GM20000 (cell line): ENCODE measurements at regions not wholly inside any gene's neighbourhood (a gene's known extent, or its start where the extent isn't known, plus 50 kb on each side); places are given as distances from the start of the nearest gene placed in this dataset.

Experiments
- DNase-seq: peaks from one replicate; pipeline ENCODE4 v3.0.0; 2012; ENCODE audit warnings: low spot score
- TF ChIP-seq, protein P1 (sequence below): IDR thresholded peaks from 2 replicates; pipeline ENCODE4 v1.5.1; 2012; ENCODE audit warnings: mild to moderate bottlenecking, control low read depth; ENCODE audit errors: extremely low read depth, missing control alignments

DNA sequence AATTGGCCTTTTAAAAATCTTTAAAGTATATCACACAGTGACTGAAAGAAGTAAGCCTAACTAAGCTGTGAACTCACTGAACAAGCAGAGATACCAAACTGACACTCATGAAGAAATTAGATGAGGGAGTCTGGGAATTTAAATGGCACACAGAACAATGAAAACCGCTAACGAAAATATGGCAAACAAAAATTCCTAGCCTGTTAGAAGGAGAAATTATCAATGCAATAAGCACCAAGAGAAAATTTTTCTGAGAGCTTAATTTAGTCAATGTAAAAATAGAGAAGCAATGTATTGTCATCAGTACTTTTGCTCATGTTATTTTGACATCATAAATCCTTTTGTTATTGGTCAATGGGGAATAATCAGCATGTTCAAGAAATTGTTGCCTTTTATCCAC lies 291.1 kb upstream of the PDZRN3 start:
- no peak for DNase-seq
- TF ChIP-seq, protein P1, sequence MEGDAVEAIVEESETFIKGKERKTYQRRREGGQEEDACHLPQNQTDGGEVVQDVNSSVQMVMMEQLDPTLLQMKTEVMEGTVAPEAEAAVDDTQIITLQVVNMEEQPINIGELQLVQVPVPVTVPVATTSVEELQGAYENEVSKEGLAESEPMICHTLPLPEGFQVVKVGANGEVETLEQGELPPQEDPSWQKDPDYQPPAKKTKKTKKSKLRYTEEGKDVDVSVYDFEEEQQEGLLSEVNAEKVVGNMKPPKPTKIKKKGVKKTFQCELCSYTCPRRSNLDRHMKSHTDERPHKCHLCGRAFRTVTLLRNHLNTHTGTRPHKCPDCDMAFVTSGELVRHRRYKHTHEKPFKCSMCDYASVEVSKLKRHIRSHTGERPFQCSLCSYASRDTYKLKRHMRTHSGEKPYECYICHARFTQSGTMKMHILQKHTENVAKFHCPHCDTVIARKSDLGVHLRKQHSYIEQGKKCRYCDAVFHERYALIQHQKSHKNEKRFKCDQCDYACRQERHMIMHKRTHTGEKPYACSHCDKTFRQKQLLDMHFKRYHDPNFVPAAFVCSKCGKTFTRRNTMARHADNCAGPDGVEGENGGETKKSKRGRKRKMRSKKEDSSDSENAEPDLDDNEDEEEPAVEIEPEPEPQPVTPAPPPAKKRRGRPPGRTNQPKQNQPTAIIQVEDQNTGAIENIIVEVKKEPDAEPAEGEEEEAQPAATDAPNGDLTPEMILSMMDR = no peak

DNA sequence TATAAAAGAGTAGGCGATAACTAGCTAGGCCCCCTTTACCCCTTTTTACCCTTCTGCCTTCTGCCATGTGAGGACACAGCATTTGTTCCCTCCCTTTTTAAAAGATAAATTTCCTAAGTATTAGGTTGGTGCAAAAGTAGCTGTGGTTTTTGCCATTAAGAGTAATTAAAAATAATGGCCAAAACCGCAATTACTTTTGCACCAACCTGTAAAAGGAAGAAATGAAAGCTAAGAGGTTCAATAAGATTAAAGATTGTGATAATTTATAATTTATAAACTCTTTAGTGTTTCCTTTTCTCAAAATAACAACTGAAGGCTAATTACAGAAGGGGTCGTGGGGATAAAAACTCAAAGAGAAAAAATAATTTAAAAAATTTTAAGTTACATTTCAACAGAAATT lies 283.5 kb upstream of the PDZRN3 start:
- TF ChIP-seq, protein P1 = no peak
- DNase-seq = no peak

DNA sequence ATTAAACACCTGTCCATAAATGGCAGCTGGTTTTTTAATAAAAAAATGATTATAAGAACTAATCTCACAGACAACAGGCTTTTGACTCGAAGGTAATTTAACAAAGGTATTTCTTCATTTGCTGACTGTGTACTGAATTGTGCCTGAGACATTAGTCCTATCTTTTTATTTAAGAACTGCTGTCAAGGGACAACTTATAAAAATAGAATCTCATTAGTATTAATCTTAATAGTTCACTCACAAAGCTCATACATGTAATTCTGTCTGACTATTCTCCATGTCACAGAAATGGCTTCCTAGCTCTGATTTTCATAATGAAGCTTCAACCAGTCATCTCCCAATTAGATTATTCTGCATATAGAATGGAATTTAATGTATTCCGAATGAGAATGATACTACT lies 276.9 kb upstream of the PDZRN3 start:
- TF ChIP-seq, protein P1 = no peak
- DNase-seq = no peak

DNA sequence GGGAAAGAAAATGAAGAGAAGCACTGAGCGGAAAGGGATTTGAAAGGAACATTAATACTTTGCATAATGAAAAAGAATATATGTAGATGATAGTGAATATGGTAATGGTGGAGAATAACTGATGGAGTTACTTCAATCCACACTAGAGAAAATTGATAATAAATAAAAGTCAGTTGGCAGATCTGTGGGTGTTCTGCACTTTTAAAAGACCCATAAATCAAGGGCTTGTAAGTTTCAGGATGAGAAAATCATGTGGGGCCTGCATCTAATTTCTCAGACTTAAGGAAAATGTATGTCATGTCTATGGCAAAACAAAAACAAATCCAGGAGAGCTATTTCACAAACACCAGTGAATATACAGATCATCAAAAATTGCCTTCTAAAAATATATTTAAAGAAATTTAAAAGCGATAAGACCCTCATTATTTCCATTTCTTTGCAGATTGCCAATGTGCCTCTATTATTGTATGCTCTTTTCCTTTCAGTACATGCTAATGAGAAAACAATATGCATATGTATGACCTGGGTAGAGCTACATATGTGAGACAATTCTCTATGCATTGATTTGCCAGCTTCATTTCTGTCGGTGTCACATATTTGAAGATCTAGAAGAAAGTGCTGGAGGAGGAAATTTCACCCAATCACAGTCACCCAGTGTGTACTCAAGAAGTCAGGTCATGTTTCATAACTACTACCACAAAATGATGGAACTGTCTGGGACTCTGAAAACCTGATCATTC lies 269.9 kb upstream of the PDZRN3 start:
- TF ChIP-seq, protein P1 = no peak
- DNase-seq = no peak

DNA sequence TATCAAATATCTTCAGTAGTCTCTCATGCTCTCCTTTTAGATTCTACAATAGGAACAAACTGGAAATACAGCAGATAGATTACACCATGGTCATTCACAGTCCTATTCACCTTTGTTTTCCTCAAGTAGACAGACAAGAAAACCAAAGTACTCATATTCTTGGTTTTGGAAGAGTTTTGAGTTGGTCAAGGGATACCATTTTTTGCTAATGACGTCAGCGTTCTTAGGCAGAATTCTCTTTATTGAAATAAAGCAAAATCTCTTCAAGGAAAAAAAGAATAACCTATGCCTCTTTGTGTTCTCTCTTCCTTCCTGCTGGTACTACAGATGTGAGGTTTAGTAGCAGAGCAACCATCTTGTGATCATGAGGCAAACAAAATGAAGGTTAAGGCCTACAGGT lies 268.3 kb upstream of the PDZRN3 start:
- no peak for DNase-seq
- TF ChIP-seq, protein P1 = no peak

DNA sequence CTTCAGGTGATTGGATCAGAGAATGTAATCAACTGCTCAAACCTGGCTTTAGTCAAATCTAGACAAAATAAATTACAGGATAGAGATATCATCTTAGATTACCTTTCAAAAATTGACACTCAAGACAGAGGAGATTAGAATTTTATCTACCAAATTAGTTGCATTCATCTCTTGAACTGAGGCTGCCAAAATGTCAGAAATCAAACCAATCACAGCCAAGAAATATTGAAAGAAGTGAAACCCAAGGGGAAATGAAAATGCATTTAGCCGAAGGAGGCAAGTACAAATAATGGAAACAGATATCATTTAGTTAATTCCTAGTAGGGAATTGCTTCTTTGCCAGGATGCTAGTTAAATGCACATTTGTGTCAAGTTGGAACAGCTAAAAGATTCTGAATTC lies 261.1 kb upstream of the PDZRN3 start:
- TF ChIP-seq, protein P1 = no peak

DNA sequence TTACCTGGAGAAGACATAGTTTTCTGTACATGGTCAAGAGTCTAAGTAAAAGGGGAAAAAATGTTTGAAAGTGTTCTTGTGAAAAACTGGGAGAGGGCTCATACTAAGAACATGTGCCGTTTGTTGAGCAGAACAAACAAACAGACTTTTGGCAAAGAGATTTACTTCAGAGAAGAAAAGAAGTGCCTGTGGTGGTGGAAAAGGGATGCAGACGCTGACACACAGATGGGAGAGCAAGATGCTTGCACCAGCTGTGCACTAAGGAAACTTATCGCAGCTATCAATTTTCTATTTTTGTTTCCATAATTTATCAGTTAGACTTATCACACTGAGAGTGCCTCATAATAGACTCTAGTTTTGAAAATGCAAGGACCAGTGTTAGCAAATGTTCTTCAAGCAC lies 259.6 kb upstream of the PDZRN3 start:
- DNase-seq = no peak
- TF ChIP-seq, protein P1 = no peak

More for the DNA sequence above, 261.1 kb upstream of the PDZRN3 start:
- no peak for DNase-seq
